Neural cell (in vitro differentiated cells): ENCODE measurements at regions not wholly inside any gene's neighbourhood (a gene's known extent, or its start where the extent isn't known, plus 50 kb on each side); places are given as distances from the start of the nearest gene placed in this dataset.

Source experiments
- H2AFZ ChIP-seq: fragments of 200-600, 300-800 bp; sonication (generic), shearing (Covaris generic); 2 replicates; pipeline ENCODE4 v1.6.0; 2014; ENCODE audit warnings: low read depth, mild to moderate bottlenecking, antibody characterized with exemption, low read length, moderate library complexity
- H3F3A ChIP-seq: fragments of 200-600 bp; shearing (Covaris generic); 2 replicates; pipeline ENCODE4 v1.6.1; 2016; ENCODE audit warnings: mild to moderate bottlenecking, moderate library complexity, mixed read lengths, antibody characterized with exemption, low read length; ENCODE audit not compliant: insufficient read depth, poor library complexity, severe bottlenecking
- H3K27ac ChIP-seq: fragments of 200-600, 300-800 bp; sonication (generic), shearing (Covaris generic); 2 replicates; pipeline ENCODE4 v1.5.1; 2014; ENCODE audit warnings: mild to moderate bottlenecking, low read length, moderate library complexity
- H3K27me3 ChIP-seq: fragments of 300-800, 200-600 bp; sonication (generic), shearing (Covaris generic); 2 replicates; pipeline ENCODE4 v1.6.0; 2014; ENCODE audit warnings: mild to moderate bottlenecking, low read depth, low read length, moderate library complexity; ENCODE audit not compliant: insufficient read depth
- H3K36me3 ChIP-seq: fragments of 300-800, 200-600 bp; sonication (generic), shearing (Covaris generic); 2 replicates; pipeline ENCODE4 v1.5.1; 2014; ENCODE audit warnings: mild to moderate bottlenecking, antibody characterized with exemption, low read length, moderate library complexity; ENCODE audit not compliant: insufficient read depth
- H3K4me2 ChIP-seq: fragments of 300-800, 200-600 bp; sonication (generic), shearing (Covaris generic); 2 replicates; pipeline ENCODE4 v1.6.0; 2014; ENCODE audit warnings: mild to moderate bottlenecking, low read length
- H3K4me3 ChIP-seq: fragments of 300-800, 200-600 bp; sonication (generic), shearing (Covaris generic); 2 replicates; pipeline ENCODE4 v1.5.1; 2014; ENCODE audit warnings: mild to moderate bottlenecking, low read length, moderate library complexity
- H3K79me2 ChIP-seq: fragments of 200-600 bp; shearing (Covaris generic); replicated peaks from 2 replicates; pipeline ENCODE4 v1.6.0; 2014; ENCODE audit warnings: mild to moderate bottlenecking, low read length, moderate library complexity; ENCODE audit not compliant: insufficient read depth
- H3K9ac ChIP-seq: fragments of 300-800, 200-600 bp; sonication (generic), shearing (Covaris generic); 2 replicates; pipeline ENCODE4 v1.6.1; 2016; ENCODE audit warnings: mild to moderate bottlenecking, low read length, mixed read lengths
- H3K9me2 ChIP-seq: fragments of 200-600 bp; shearing (Covaris generic); 2 replicates; pipeline ENCODE4 v1.6.1; 2016; ENCODE audit warnings: mild to moderate bottlenecking, low read length, mixed read lengths; ENCODE audit not compliant: insufficient read depth
- H3K9me3 ChIP-seq: fragments of 200-600, 300-800 bp; sonication (generic), shearing (Covaris generic); 2 replicates; pipeline ENCODE4 v1.6.1; 2016; ENCODE audit warnings: mild to moderate bottlenecking, mixed run types, low read length, moderate library complexity, mixed read lengths
- H4K20me1 ChIP-seq: fragments of 200-600 bp; shearing (Covaris generic); 2 replicates; pipeline ENCODE4 v1.6.1; 2016; ENCODE audit warnings: mild to moderate bottlenecking, mixed run types; ENCODE audit not compliant: insufficient read depth
- EP300 ChIP-seq: fragments of 450-650 bp; conservative IDR thresholded peaks from 2 replicates; pipeline ENCODE4 v1.6.1; 2014; ENCODE audit warnings: antibody characterized with exemption, mild to moderate bottlenecking, moderate library complexity; ENCODE audit not compliant: poor library complexity, severe bottlenecking
- EZH2 ChIP-seq: fragments of 200-600, 300-800 bp; shearing (Covaris generic), sonication (generic); IDR thresholded peaks from 2 replicates; pipeline ENCODE4 v1.6.1; 2014; ENCODE audit warnings: antibody characterized with exemption, low read length, borderline replicate concordance, mild to moderate bottlenecking; ENCODE audit not compliant: insufficient read depth, poor library complexity, severe bottlenecking
- MXI1 ChIP-seq: fragments of 450-650 bp; conservative IDR thresholded peaks from 2 replicates; pipeline ENCODE4 v1.6.1; 2014; ENCODE audit warnings: antibody characterized with exemption, mild to moderate bottlenecking; ENCODE audit not compliant: poor library complexity, severe bottlenecking
- POLR2AphosphoS5 ChIP-seq: IDR thresholded peaks from 2 replicates; pipeline ENCODE4 v1.6.1; 2012
- RAD21 ChIP-seq: fragments of 450-650 bp; conservative IDR thresholded peaks from 2 replicates; pipeline ENCODE4 v1.6.1; 2014; ENCODE audit warnings: antibody characterized with exemption, mild to moderate bottlenecking, moderate library complexity
- SMC3 ChIP-seq: fragments of 450-650 bp; conservative IDR thresholded peaks from 2 replicates; pipeline ENCODE4 v1.6.1; 2014; ENCODE audit warnings: antibody characterized with exemption, mild to moderate bottlenecking, moderate library complexity; ENCODE audit not compliant: poor library complexity
- TAF1 ChIP-seq: IDR thresholded peaks from 2 replicates; pipeline ENCODE4 v1.6.1; 2012; ENCODE audit warnings: low read depth
- TF ChIP-seq, protein P1 (sequence below): fragments of 450-650 bp; IDR thresholded peaks from 2 replicates; pipeline ENCODE4 v1.5.1; 2014; ENCODE audit warnings: antibody characterized with exemption, mild to moderate bottlenecking, moderate library complexity; ENCODE audit not compliant: poor library complexity, severe bottlenecking
- TF ChIP-seq, protein P2 (sequence below): IDR thresholded peaks from 2 replicates; pipeline ENCODE4 v1.6.1; 2012; ENCODE audit warnings: borderline replicate concordance

- H3K9me3 ChIP-seq, result no peaks in the 10 kb centered on the region
- H3K79me2 ChIP-seq, result no peaks in the 10 kb centered on the region
- no peak overlapping the region for H3K27ac ChIP-seq
- no peaks in the 10 kb centered on the region for H3K36me3 ChIP-seq
- no peak overlapping the region for H3K9ac ChIP-seq
- H2AFZ ChIP-seq, result no peak overlapping the region
- H3F3A ChIP-seq, result no peaks in the 10 kb centered on the region
- H3K9me2 ChIP-seq, result no peaks in the 10 kb centered on the region
- peaks cover 32% of the 10 kb centered on the region for H3K27me3 ChIP-seq
- no peaks in the 10 kb centered on the region for H4K20me1 ChIP-seq
- H3K4me3 ChIP-seq, result peak overlapping the region; percentile 60
- no peak overlapping the region for H3K4me2 ChIP-seq
- no peak for TF ChIP-seq TAF1
- TF ChIP-seq EP300, result no peak
These were observed 51.8 kb upstream of the H6PD start for GRCh38 chr1:9182784-9183257.

DNA sequence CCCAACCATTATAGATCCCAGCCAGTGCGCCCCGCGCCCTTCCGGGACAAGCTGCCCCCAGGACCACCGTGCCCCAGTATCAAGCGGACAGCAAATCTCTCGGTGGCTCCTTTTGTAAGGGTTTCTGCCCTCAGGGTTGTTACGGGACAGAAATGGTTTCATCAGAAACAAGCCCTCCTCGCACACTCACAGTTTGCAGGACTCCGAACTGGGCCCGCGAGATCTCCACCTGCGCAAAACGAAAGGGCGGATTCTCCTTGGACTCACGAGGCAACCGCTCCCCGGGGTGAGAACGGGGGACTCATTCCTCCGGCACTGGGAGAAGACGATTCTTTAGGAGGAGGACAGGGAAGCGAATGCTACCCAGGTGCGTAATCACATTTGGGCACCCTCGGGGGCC is 51.1 kb upstream of the H6PD start:
- Histone ChIP-seq H3K4me3 (peak overlapping the region; percentile 60), H3F3A (no peaks in the 10 kb centered on the region), H3K9me3 (no peaks in the 10 kb centered on the region), H3K27ac (no peak overlapping the region), H3K9me2 (no peaks in the 10 kb centered on the region), H3K9ac (no peak overlapping the region), H3K27me3 (peaks cover 32% of the 10 kb centered on the region), H3K79me2 (no peaks in the 10 kb centered on the region), H3K4me2 (no peak overlapping the region), H3K36me3 (no peaks in the 10 kb centered on the region), H2AFZ (no peak overlapping the region), H4K20me1 (no peaks in the 10 kb centered on the region)
- TF ChIP-seq EP300 (no peak), EZH2 (no peak), MXI1 (no peak), SMC3 (no peak)
- TF ChIP-seq, protein P1, sequence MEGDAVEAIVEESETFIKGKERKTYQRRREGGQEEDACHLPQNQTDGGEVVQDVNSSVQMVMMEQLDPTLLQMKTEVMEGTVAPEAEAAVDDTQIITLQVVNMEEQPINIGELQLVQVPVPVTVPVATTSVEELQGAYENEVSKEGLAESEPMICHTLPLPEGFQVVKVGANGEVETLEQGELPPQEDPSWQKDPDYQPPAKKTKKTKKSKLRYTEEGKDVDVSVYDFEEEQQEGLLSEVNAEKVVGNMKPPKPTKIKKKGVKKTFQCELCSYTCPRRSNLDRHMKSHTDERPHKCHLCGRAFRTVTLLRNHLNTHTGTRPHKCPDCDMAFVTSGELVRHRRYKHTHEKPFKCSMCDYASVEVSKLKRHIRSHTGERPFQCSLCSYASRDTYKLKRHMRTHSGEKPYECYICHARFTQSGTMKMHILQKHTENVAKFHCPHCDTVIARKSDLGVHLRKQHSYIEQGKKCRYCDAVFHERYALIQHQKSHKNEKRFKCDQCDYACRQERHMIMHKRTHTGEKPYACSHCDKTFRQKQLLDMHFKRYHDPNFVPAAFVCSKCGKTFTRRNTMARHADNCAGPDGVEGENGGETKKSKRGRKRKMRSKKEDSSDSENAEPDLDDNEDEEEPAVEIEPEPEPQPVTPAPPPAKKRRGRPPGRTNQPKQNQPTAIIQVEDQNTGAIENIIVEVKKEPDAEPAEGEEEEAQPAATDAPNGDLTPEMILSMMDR, result no peak

GRCh38 chr1:9183898-9184297 is 50.7 kb upstream of the H6PD start:
- H3K4me3 ChIP-seq, result no peak overlapping the region
- H3K36me3 ChIP-seq, result no peaks in the 10 kb centered on the region

More at GRCh38 chr1:9183898-9184297, 50.7 kb upstream of the H6PD start:
- Histone ChIP-seq H3K9me3 (no peaks in the 10 kb centered on the region), H4K20me1 (no peaks in the 10 kb centered on the region), H3K27ac (no peak overlapping the region), H3K27me3 (peaks cover 32% of the 10 kb centered on the region), H3K9me2 (no peaks in the 10 kb centered on the region), H3K79me2 (no peaks in the 10 kb centered on the region), H3K9ac (no peak overlapping the region), H3K4me2 (no peak overlapping the region), H2AFZ (no peak overlapping the region), H3F3A (no peaks in the 10 kb centered on the region)
- TF ChIP-seq TAF1 (no peak), POLR2AphosphoS5 (no peak), SMC3 (no peak), EP300 (no peak), MXI1 (no peak), EZH2 (no peak), RAD21 (no peak)
- TF ChIP-seq, protein P2, sequence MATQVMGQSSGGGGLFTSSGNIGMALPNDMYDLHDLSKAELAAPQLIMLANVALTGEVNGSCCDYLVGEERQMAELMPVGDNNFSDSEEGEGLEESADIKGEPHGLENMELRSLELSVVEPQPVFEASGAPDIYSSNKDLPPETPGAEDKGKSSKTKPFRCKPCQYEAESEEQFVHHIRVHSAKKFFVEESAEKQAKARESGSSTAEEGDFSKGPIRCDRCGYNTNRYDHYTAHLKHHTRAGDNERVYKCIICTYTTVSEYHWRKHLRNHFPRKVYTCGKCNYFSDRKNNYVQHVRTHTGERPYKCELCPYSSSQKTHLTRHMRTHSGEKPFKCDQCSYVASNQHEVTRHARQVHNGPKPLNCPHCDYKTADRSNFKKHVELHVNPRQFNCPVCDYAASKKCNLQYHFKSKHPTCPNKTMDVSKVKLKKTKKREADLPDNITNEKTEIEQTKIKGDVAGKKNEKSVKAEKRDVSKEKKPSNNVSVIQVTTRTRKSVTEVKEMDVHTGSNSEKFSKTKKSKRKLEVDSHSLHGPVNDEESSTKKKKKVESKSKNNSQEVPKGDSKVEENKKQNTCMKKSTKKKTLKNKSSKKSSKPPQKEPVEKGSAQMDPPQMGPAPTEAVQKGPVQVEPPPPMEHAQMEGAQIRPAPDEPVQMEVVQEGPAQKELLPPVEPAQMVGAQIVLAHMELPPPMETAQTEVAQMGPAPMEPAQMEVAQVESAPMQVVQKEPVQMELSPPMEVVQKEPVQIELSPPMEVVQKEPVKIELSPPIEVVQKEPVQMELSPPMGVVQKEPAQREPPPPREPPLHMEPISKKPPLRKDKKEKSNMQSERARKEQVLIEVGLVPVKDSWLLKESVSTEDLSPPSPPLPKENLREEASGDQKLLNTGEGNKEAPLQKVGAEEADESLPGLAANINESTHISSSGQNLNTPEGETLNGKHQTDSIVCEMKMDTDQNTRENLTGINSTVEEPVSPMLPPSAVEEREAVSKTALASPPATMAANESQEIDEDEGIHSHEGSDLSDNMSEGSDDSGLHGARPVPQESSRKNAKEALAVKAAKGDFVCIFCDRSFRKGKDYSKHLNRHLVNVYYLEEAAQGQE, result no peak
- TF ChIP-seq, protein P1, result no peak
